Fibroblast of lung (primary cell): ENCODE measurements at regions not wholly inside any gene's neighbourhood (a gene's known extent, or its start where the extent isn't known, plus 50 kb on each side); places are given as distances from the start of the nearest gene placed in this dataset.

Experiments used
- DNase-seq, 2 donors: peaks; one replicate each; pipeline versions ENCODE4 v3.0.0 to v3.0.0-alpha.2; 2010; ENCODE audit warnings: low read depth in 2 of 2
- H2AFZ ChIP-seq: 2 replicates; pipeline ENCODE4 v1.5.1; 2012; ENCODE audit warnings: low read length, control low read depth, inconsistent platforms
- H3K27ac ChIP-seq: 2 replicates; pipeline ENCODE4 v1.5.1; 2011; ENCODE audit warnings: low read length, control low read depth; ENCODE audit not compliant: insufficient read depth
- H3K27me3 ChIP-seq: 2 replicates; pipeline ENCODE4 v1.5.1; 2011; ENCODE audit warnings: mild to moderate bottlenecking, low read length; ENCODE audit not compliant: control insufficient read depth, insufficient read depth
- H3K36me3 ChIP-seq: 2 replicates; pipeline ENCODE4 v1.5.1; 2011; ENCODE audit warnings: low read length; ENCODE audit not compliant: control insufficient read depth, insufficient read depth
- H3K4me1 ChIP-seq: 2 replicates; pipeline ENCODE4 v1.5.1; 2011; ENCODE audit warnings: low read length; ENCODE audit not compliant: control insufficient read depth, insufficient read depth; ENCODE audit errors: extremely low read depth
- H3K4me2 ChIP-seq: 2 replicates; pipeline ENCODE4 v1.5.1; 2011; ENCODE audit warnings: low read length, control low read depth; ENCODE audit not compliant: insufficient read depth; ENCODE audit errors: extremely low read depth
- H3K4me3 ChIP-seq, 4 experiments: fragments of 200-600 bp in 1 of 4; sonication (generic) in 1 of 4; replicated peaks in 1 of 4; 2 replicates each; pipeline ENCODE4 v1.5.1; 2011 to 2016; ENCODE audit warnings: low read length in 4 of 4, low read depth in 3 of 4, mild to moderate bottlenecking in 3 of 4, control low read depth in 2 of 4, inconsistent platforms in 1 of 4, mixed read lengths in 1 of 4; ENCODE audit not compliant: insufficient read depth in 1 of 4; ENCODE audit errors: control extremely low read depth in 1 of 4
- H3K79me2 ChIP-seq: 2 replicates; pipeline ENCODE4 v1.5.1; 2012; ENCODE audit warnings: mild to moderate bottlenecking, low read length, inconsistent platforms; ENCODE audit not compliant: control insufficient read depth, insufficient read depth
- H3K9ac ChIP-seq: 2 replicates; pipeline ENCODE4 v1.5.1; 2011; ENCODE audit warnings: mild to moderate bottlenecking, low read length, control low read depth; ENCODE audit not compliant: insufficient read depth
- H3K9me3 ChIP-seq: 2 replicates; pipeline ENCODE4 v1.5.1; 2012; ENCODE audit warnings: low read depth, low read length; ENCODE audit not compliant: control insufficient read depth, insufficient read depth
- H4K20me1 ChIP-seq: 2 replicates; pipeline ENCODE4 v1.5.1; 2011; ENCODE audit warnings: low read length; ENCODE audit not compliant: control insufficient read depth, insufficient read depth; ENCODE audit errors: extremely low read depth
- CTCF ChIP-seq, 2 donors: IDR thresholded peaks in 1 of 2; conservative IDR thresholded peaks in 1 of 2; 1 replicate in 1 of 2; 2 replicates in 1 of 2; pipeline ENCODE4 v1.5.1; 2011 to 2012; ENCODE audit warnings: low read length in 2 of 2, control low read depth in 1 of 2, inconsistent platforms in 1 of 2, low read depth in 1 of 2, mild to moderate bottlenecking in 1 of 2
- EZH2 ChIP-seq: IDR thresholded peaks from 2 replicates; pipeline ENCODE4 v1.5.1; 2012; ENCODE audit warnings: low read length, control low read depth, mild to moderate bottlenecking; ENCODE audit errors: missing control alignments

GRCh38 chr4:29619168-29619567, 1101.0 kb upstream of the PCDH7 start:
- Histone ChIP-seq H3K79me2 (no peaks in the 10 kb centered on the region), H3K9ac (no peak overlapping the region), H3K4me1 (no peaks in the 10 kb centered on the region), H3K9me3 (no peaks in the 10 kb centered on the region), H4K20me1 (no peaks in the 10 kb centered on the region), H3K27ac (no peak overlapping the region), H3K36me3 (no peaks in the 10 kb centered on the region), H3K4me2 (no peak overlapping the region), H2AFZ (no peak overlapping the region), H3K4me3 (no peak overlapping the region), H3K27me3 (no peaks in the 10 kb centered on the region)
- TF ChIP-seq EZH2 (no peak), CTCF (conservative IDR thresholded peaks at IDR 0.05 in 1 of 2, IDR thresholded peaks at IDR 0.05 in 1 of 2; ENCODE audit: low read depth in 1 of 2, low read length in 2 of 2) (no peak)
- DNase-seq, result no peak

- H3K4me3 ChIP-seq, result no peak overlapping the region
- no peak overlapping the region for H3K9ac ChIP-seq
- no peak overlapping the region for H3K27ac ChIP-seq
- no peak overlapping the region for H3K4me2 ChIP-seq
- H4K20me1 ChIP-seq, result no peaks in the 10 kb centered on the region
- DNase-seq, result no peak
- H2AFZ ChIP-seq, result no peak overlapping the region
- no peaks in the 10 kb centered on the region for H3K27me3 ChIP-seq
- TF ChIP-seq CTCF (conservative IDR thresholded peaks at IDR 0.05 in 1 of 2, IDR thresholded peaks at IDR 0.05 in 1 of 2; ENCODE audit: low read depth in 1 of 2, low read length in 2 of 2) (no peak), EZH2 (no peak)
- H3K9me3 ChIP-seq, result no peaks in the 10 kb centered on the region
- no peaks in the 10 kb centered on the region for H3K79me2 ChIP-seq
- H3K36me3 ChIP-seq, result no peaks in the 10 kb centered on the region
- no peaks in the 10 kb centered on the region for H3K4me1 ChIP-seq
These were observed 1088.0 kb upstream of the PCDH7 start for GRCh38 chr4:29632199-29632598.

- Histone ChIP-seq H4K20me1 (no peaks in the 10 kb centered on the region), H3K4me1 (no peaks in the 10 kb centered on the region), H3K4me3 (no peak overlapping the region), H3K36me3 (no peaks in the 10 kb centered on the region), H3K27me3 (no peaks in the 10 kb centered on the region), H3K4me2 (no peak overlapping the region), H2AFZ (no peak overlapping the region), H3K79me2 (no peaks in the 10 kb centered on the region), H3K27ac (no peak overlapping the region), H3K9ac (no peak overlapping the region), H3K9me3 (no peaks in the 10 kb centered on the region)
- TF ChIP-seq EZH2 (no peak), CTCF (conservative IDR thresholded peaks at IDR 0.05 in 1 of 2, IDR thresholded peaks at IDR 0.05 in 1 of 2; ENCODE audit: low read depth in 1 of 2, low read length in 2 of 2) (no peak)
- DNase-seq, result no peak
These were observed 1083.2 kb upstream of the PCDH7 start for GRCh38 chr4:29636961-29637360.
